Prostate gland (tissue), 2 donors: ENCODE measurements at regions not wholly inside any gene's neighbourhood (a gene's known extent, or its start where the extent isn't known, plus 50 kb on each side); places are given as distances from the start of the nearest gene placed in this dataset.

ENCODE experiments used
- DNase-seq: peaks from one replicate; pipeline ENCODE4 v3.0.0-alpha.2; 2019; ENCODE audit warnings: low spot score
- H3K27ac ChIP-seq, 2 donors: fragments of 200-600 bp; sonication (generic); 2 replicates each; pipeline ENCODE4 v1.5.1; 2017 to 2019
- H3K27me3 ChIP-seq: fragments of 200-600 bp; sonication (generic); replicated peaks from 2 replicates; pipeline ENCODE4 v1.5.1; 2019; ENCODE audit not compliant: insufficient read depth
- H3K36me3 ChIP-seq, 2 donors: fragments of 200-600 bp; sonication (generic); 1 replicate in 1 of 2; 2 replicates in 1 of 2; pipeline versions ENCODE4 v1.5.1 to v1.8.1; 2017 to 2019
- H3K4me1 ChIP-seq: fragments of 200-600 bp; sonication (generic); replicated peaks from 2 replicates; pipeline ENCODE4 v1.5.1; 2019
- H3K4me3 ChIP-seq, 2 donors: fragments of 200-600 bp; sonication (generic); 2 replicates each; pipeline ENCODE4 v1.5.1; 2017 to 2019
- H3K9me3 ChIP-seq: fragments of 200-600 bp; sonication (generic); 2 replicates; pipeline ENCODE4 v1.5.1; 2017
- CTCF ChIP-seq, 4 experiments: fragments of 200-600 bp in 2 of 4; fragments of 450-650 bp in 2 of 4; sonication (generic) in 2 of 4; IDR thresholded peaks; 1 replicate in 3 of 4; 2 replicates in 1 of 4; pipeline ENCODE4 v1.5.1; 2016 to 2019; ENCODE audit warnings: antibody characterized with exemption in 4 of 4, mild to moderate bottlenecking in 2 of 4, moderate library complexity in 2 of 4
- POLR2A ChIP-seq: fragments of 450-650 bp; IDR thresholded peaks from one replicate; pipeline ENCODE4 v1.6.1; 2016; ENCODE audit warnings: antibody characterized with exemption, mild to moderate bottlenecking
- POLR2AphosphoS5 ChIP-seq: sonication (generic); formaldehyde crosslinking; IDR thresholded peaks from one replicate; pipeline ENCODE4 v1.6.1; 2017; ENCODE audit warnings: antibody characterized with exemption
- WGBS: methylation state at CpG from one replicate; pipeline ENCODE4 v1.1.5; 2018; 5-methylcytosine and 5-hydroxymethylcytosine counted together
- intact Hi-C: fragments of 100-400 bp; cut with DNase I; formaldehyde crosslinking; loops from one replicate; pipeline ENCODE4 v1.14.2; 2022

- 95% methylated on average over 1 of the region's 1 CpG for WGBS
- Histone ChIP-seq H3K27me3 (no peaks in the 10 kb centered on the region), H3K36me3 (no peaks in the 10 kb centered on the region), H3K4me3 (no peak overlapping the region), H3K9me3 (no peaks in the 10 kb centered on the region), H3K27ac (no peak overlapping the region), H3K4me1 (no peaks in the 10 kb centered on the region)
- no peak for TF ChIP-seq POLR2A
- TF ChIP-seq POLR2AphosphoS5 = no peak
- TF ChIP-seq CTCF (IDR thresholded peaks at IDR 0.05) = no peak
- intact Hi-C loops = no loop called here
- DNase-seq = no peak
Observed at GRCh38 chr5:100182402-100182801, 352.8 kb upstream of the FAM174A start.

GRCh38 chr5:100175346-100175745 lies 359.8 kb upstream of the FAM174A start:
- intact Hi-C loops = no loop called here
- no peak for DNase-seq
- Histone ChIP-seq H3K27me3 (no peaks in the 10 kb centered on the region), H3K36me3 (no peaks in the 10 kb centered on the region), H3K4me1 (no peaks in the 10 kb centered on the region), H3K4me3 (no peak overlapping the region), H3K27ac (no peak overlapping the region), H3K9me3 (no peaks in the 10 kb centered on the region)
- TF ChIP-seq POLR2A = no peak
- TF ChIP-seq CTCF (IDR thresholded peaks at IDR 0.05) = no peak
- no peak for TF ChIP-seq POLR2AphosphoS5
- WGBS = 83% methylated on average over 1 of the region's 1 CpG

- WGBS = 72% methylated on average over 1 of the region's 1 CpG
- TF ChIP-seq POLR2AphosphoS5 = no peak
- no peak for TF ChIP-seq POLR2A
- TF ChIP-seq CTCF (IDR thresholded peaks at IDR 0.05) = no peak
- Histone ChIP-seq H3K9me3 (no peaks in the 10 kb centered on the region), H3K36me3 (no peaks in the 10 kb centered on the region), H3K4me3 (no peak overlapping the region), H3K4me1 (no peaks in the 10 kb centered on the region), H3K27me3 (no peaks in the 10 kb centered on the region), H3K27ac (no peak overlapping the region)
- DNase-seq = no peak
- intact Hi-C loops = no loop called here
Observed at GRCh38 chr5:100165309-100165708, 369.9 kb upstream of the FAM174A start.

GRCh38 chr5:100161868-100162267 lies 373.3 kb upstream of the FAM174A start:
- TF ChIP-seq CTCF (IDR thresholded peaks at IDR 0.05) (no peak), POLR2A (no peak), POLR2AphosphoS5 (no peak)
- no peak overlapping the region for H3K4me3 ChIP-seq
- no peaks in the 10 kb centered on the region for H3K36me3 ChIP-seq
- intact Hi-C loops = no loop called here
- no peaks in the 10 kb centered on the region for H3K27me3 ChIP-seq
- 79% methylated on average over 1 of the region's 1 CpG for WGBS
- no peaks in the 10 kb centered on the region for H3K9me3 ChIP-seq
- no peak for DNase-seq
- H3K4me1 ChIP-seq = no peaks in the 10 kb centered on the region
- H3K27ac ChIP-seq = no peak overlapping the region

- Histone ChIP-seq H3K4me3 (no peak overlapping the region), H3K27ac (no peak overlapping the region), H3K36me3 (no peaks in the 10 kb centered on the region), H3K9me3 (no peaks in the 10 kb centered on the region), H3K4me1 (no peaks in the 10 kb centered on the region), H3K27me3 (no peaks in the 10 kb centered on the region)
- intact Hi-C loops = no loop called here
- TF ChIP-seq CTCF (IDR thresholded peaks at IDR 0.05) = no peak
- no peak for TF ChIP-seq POLR2A
- no peak for TF ChIP-seq POLR2AphosphoS5
- WGBS = 75% methylated on average over 1 of the region's 1 CpG
- no peak for DNase-seq
Observed at GRCh38 chr5:100157066-100157465, 378.1 kb upstream of the FAM174A start.
